ENCODE measurements at regions not wholly inside any gene's neighbourhood (a gene's known extent, or its start where the extent isn't known, plus 50 kb on each side); places are given as distances from the start of the nearest gene placed in this dataset.

GRCh38 chr9:103898550-103898949, 195.6 kb upstream of the SMC2 start:
- TF ChIP-seq, protein P1, sequence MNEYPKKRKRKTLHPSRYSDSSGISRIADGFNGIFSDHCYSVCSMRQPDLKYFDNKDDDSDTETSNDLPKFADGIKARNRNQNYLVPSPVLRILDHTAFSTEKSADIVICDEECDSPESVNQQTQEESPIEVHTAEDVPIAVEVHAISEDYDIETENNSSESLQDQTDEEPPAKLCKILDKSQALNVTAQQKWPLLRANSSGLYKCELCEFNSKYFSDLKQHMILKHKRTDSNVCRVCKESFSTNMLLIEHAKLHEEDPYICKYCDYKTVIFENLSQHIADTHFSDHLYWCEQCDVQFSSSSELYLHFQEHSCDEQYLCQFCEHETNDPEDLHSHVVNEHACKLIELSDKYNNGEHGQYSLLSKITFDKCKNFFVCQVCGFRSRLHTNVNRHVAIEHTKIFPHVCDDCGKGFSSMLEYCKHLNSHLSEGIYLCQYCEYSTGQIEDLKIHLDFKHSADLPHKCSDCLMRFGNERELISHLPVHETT (tag by site-specific recombination; IDR thresholded peaks at IDR 0.05), result no peak
- no peak for TF ChIP-seq ZSCAN23 (tag by site-specific recombination; IDR thresholded peaks at IDR 0.05)
- TF ChIP-seq ZNF433 (tag by site-specific recombination; IDR thresholded peaks at IDR 0.05; ENCODE audit: low read depth), result no peak
- TF ChIP-seq, protein P2, sequence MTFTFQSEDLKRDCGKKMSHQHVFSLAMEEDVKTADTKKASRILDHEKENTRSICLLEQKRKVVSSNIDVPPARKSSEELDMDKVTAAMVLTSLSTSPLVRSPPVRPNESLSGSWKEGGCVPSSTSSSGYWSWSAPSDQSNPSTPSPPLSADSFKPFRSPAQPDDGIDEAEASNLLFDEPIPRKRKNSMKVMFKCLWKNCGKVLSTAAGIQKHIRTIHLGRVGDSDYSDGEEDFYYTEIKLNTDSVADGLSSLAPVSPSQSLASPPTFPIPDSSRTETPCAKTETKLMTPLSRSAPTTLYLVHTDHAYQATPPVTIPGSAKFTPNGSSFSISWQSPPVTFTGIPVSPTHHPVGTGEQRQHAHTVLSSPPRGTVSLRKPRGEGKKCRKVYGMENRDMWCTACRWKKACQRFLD (tag by site-specific recombination; IDR thresholded peaks at IDR 0.05), result no peak
- TF ChIP-seq ZBTB17 (tag by site-specific recombination; IDR thresholded peaks at IDR 0.05), result no peak
- TF ChIP-seq ZNF510 (tag by site-specific recombination; IDR thresholded peaks at IDR 0.05; ENCODE audit: insufficient replicate concordance), result no peak
- no peak for TF ChIP-seq ZNF677 (tag by site-specific recombination; IDR thresholded peaks at IDR 0.05)
- no peak for TF ChIP-seq ZNF221 (tag by site-specific recombination; IDR thresholded peaks at IDR 0.05; ENCODE audit: borderline replicate concordance)
- no peak for TF ChIP-seq ZNF112 (tag by site-specific recombination; IDR thresholded peaks at IDR 0.05)
- no peak for TF ChIP-seq ZNF777 (tag by site-specific recombination; IDR thresholded peaks at IDR 0.05; ENCODE audit: borderline replicate concordance)
- no peak for TF ChIP-seq ZNF292 (tag by site-specific recombination; IDR thresholded peaks at IDR 0.05; ENCODE audit: borderline replicate concordance, low read depth)
- TF ChIP-seq BCL11B (tag by site-specific recombination; IDR thresholded peaks at IDR 0.05; ENCODE audit: low read depth), result no peak
- TF ChIP-seq ZNF830 (tag by site-specific recombination; IDR thresholded peaks at IDR 0.05; ENCODE audit: low read depth), result no peak
- TF ChIP-seq ZNF558 (tag by site-specific recombination; IDR thresholded peaks at IDR 0.05), result no peak
- no peaks in the 10 kb centered on the region for H3K9me3 ChIP-seq (ENCODE audit: control insufficient read depth, insufficient read depth, low read depth, low read length)
- CTCF ChIA-PET, result no interaction called here
- no peaks in the 10 kb centered on the region for H3K4me1 ChIP-seq (ENCODE audit: control insufficient read depth, insufficient read depth, low read length)
- no peaks in the 10 kb centered on the region for H3K36me3 ChIP-seq (ENCODE audit: control insufficient read depth in 2 of 2, insufficient read depth in 1 of 2, low read length in 2 of 2)
- no peak overlapping the region for H3K4me3 ChIP-seq (ENCODE audit: low read depth, low read length)
- H3K27ac ChIP-seq (ENCODE audit: extremely low read depth, low read depth, low read length), result no peak overlapping the region
- POLR2A ChIA-PET, result no interaction called here

- no peaks in the 10 kb centered on the region for H3K9me3 ChIP-seq (ENCODE audit: control insufficient read depth, insufficient read depth, low read depth, low read length)
- no peaks in the 10 kb centered on the region for H3K36me3 ChIP-seq (ENCODE audit: control insufficient read depth in 2 of 2, insufficient read depth in 1 of 2, low read length in 2 of 2)
- H3K4me1 ChIP-seq (ENCODE audit: control insufficient read depth, insufficient read depth, low read length), result no peaks in the 10 kb centered on the region
- CTCF ChIA-PET, result interaction anchor here (0.6 kb wide), 1 partner anchor 80 kb away, joined by 3 read pairs; no protein-coding TSS in a partner anchor
- TF ChIP-seq KLF9 (tag by site-specific recombination; IDR thresholded peaks at IDR 0.05; ENCODE audit: low read depth), result no peak
- TF ChIP-seq ZNF518A (tag by site-specific recombination; conservative IDR thresholded peaks at IDR 0.05; ENCODE audit: low read depth), result no peak
- no peak for TF ChIP-seq ZNF670 (tag by site-specific recombination; IDR thresholded peaks at IDR 0.05; ENCODE audit: low read depth)
- TF ChIP-seq ZNF692 (tag by site-specific recombination; IDR thresholded peaks at IDR 0.05), result no peak
- TF ChIP-seq BCL11A (tag by site-specific recombination; IDR thresholded peaks at IDR 0.05; ENCODE audit: low read depth), result no peak
- no peak for TF ChIP-seq BCL11B (tag by site-specific recombination; IDR thresholded peaks at IDR 0.05; ENCODE audit: low read depth)
- no peak for TF ChIP-seq ZFP37 (tag by site-specific recombination; IDR thresholded peaks at IDR 0.05)
- H3K27ac ChIP-seq (ENCODE audit: extremely low read depth, low read depth, low read length), result no peak overlapping the region
- POLR2A ChIA-PET, result no interaction called here
- no peak overlapping the region for H3K4me3 ChIP-seq (ENCODE audit: low read depth, low read length)
These were observed 194.2 kb upstream of the SMC2 start for GRCh38 chr9:103899866-103900265.
